Iris pigment epithelial cell (primary cell): ENCODE measurements at regions not wholly inside any gene's neighbourhood (a gene's known extent, or its start where the extent isn't known, plus 50 kb on each side); places are given as distances from the start of the nearest gene placed in this dataset.

Source experiments
- DNase-seq: peaks from one replicate; pipeline ENCODE4 v3.0.0-alpha.2; 2011; ENCODE audit warnings: low read depth

DNA sequence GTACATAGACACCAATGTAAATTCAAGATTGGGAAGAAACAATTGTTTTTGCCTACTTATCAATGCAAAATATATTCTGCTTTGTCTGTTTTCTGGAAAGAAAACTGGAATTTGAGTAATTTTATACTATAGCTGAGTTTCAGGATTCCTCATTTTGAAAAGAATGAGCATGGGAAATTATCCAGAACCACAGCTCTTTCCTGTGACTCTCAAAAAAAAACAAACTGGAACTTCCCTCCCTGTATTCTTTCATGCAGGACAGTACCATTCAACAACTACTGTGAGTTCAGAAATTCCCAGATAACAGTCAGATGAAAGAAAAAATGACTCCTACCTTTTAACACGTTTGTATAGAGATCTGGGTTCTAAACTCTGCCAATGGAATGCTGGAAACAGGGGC lies 372.4 kb downstream of the TGFB2 start:
- DNase-seq, result peak; percentile 70

DNA sequence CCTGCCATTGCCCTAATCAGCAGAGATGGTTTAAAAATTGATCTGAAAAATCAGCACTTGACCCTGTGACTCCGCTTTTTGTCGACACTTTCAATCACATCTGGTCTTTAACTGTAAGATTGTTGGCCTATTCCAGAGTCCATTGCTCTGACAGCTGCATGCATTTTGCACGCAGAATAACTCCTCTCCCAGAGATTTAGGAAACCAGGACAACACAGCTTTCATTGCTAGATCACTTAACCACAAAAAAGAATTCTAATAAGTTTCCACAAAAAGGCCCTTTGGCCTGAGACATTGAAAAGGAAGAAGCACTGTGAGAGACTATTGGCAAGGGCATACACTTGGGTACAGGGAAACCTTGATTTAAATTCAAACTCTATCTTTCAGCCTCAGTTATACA lies 373.1 kb downstream of the TGFB2 start:
- peak; percentile 47 for DNase-seq

DNA sequence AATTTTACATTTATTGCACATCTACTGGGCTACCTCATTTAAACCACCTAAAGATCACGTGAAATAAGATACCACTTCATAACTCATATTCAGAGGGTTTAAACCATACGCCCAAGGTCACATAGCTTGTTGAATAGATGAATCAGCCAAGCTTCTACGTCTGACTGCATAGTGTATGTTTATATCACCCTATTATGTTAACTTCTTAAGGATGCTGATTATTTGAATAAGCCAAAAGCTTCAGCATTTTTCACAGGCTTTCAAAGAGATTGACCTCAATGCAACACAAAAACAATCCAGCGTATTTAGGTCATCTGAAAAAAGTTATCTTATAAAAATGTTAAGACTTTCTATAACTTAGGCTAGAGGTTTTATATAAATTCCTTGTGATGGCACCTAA lies 373.8 kb downstream of the TGFB2 start:
- DNase-seq, result peak; percentile 98

GRCh38 chr1:218728898-218729565 lies 383.9 kb downstream of the TGFB2 start:
- DNase-seq, result no peak

DNA sequence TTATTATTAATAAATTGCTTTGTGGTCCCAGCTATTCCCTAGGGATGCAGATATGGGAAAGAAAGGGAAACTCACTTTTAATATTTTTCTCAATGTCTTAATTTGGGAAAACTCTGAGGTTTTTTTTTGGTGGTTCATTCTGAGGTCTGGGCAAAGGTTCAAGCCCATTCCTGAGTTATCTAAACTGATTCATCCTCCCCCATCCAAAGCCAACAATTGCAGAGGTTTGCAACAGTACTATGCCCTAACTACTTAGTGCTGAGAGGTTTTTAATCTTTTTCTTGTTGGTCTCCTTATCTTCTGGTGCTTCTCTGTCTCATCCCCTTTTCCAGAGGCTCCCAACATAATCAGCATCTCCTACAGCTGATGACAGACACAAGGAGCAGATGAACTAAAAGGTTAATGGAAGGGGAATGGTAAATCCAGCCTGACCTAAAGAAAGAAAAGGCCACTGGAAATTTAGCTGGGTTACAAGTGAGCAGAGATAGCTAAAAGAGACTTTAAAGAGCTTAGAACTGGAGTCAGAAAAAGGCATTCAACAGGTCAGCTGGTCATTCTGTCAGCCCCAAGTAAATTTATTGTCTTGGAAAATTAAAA lies 390.4 kb downstream of the TGFB2 start:
- peak; percentile 87 for DNase-seq

- peak; percentile 87 for DNase-seq
Measured at GRCh38 chr1:218739426-218739825, 394.3 kb downstream of the TGFB2 start.

GRCh38 chr1:218741852-218742251 lies 396.7 kb downstream of the TGFB2 start:
- DNase-seq, result peak; percentile 60

GRCh38 chr1:218742467-218743262 lies 397.5 kb downstream of the TGFB2 start:
- DNase-seq, result peak; percentile 27

- DNase-seq, result no peak
Measured at GRCh38 chr1:218743861-218744505, 398.8 kb downstream of the TGFB2 start.

- peak; percentile 61 for DNase-seq
Measured at GRCh38 chr1:218748071-218748470, 402.9 kb downstream of the TGFB2 start.

GRCh38 chr1:218750216-218750970 lies 405.3 kb downstream of the TGFB2 start:
- no peak for DNase-seq

DNA sequence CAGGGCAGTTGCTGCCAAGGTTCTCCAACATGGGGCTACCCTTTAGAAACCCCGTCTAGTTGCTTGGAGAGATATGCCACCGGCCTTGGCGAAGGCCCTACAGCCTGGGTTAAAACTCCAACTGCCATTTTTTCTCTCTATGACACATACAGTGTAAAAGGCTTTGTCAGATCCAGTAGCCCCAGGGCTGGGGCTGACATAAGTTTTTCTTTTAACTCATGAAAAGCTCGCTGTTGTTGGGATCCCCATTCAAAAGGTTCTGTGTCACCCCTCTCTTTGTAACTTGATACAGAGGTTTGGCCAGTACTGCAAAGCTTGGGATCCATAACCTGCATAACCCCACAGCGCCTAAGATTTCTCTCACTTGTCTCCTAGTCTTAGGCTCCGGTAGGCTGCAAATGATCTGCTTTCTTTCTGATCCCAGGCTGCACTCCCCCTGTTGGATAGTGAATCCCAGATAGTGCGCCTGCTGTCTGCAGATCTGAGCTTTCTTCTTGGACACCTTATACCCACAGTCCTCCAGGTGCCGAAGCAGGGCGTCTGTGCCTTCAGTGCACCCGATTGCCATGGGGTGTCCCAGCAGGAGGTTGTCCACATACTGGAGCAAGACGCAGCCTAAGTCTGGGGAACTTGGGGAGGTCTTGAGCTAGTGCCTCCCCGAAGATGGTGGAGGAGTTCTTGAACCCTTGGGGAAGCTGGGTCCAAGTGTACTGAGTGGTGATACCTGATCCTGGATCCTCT lies 406.2 kb downstream of the TGFB2 start:
- no peak for DNase-seq

DNA sequence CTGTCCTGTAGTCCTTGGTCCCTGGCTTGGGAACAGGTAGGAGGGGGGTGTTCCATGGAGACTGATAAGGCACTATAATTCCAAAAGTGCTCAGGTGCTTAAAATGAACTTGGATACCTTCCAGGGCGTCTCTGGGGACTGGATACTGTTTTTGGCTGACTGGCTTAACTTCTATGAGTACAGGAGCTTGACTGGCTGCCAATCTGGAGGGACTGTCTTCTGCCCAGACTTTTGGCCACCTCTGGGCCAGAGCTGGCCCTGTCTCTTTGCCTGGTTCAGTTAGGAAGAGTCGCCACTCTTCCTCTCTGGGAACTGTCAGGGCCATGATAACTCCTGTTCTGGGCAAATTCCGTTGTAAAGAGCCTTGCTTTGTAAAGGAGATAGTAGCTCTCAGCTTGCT lies 407.0 kb downstream of the TGFB2 start:
- no peak for DNase-seq

GRCh38 chr1:218754477-218754876 lies 409.3 kb downstream of the TGFB2 start:
- no peak for DNase-seq

DNA sequence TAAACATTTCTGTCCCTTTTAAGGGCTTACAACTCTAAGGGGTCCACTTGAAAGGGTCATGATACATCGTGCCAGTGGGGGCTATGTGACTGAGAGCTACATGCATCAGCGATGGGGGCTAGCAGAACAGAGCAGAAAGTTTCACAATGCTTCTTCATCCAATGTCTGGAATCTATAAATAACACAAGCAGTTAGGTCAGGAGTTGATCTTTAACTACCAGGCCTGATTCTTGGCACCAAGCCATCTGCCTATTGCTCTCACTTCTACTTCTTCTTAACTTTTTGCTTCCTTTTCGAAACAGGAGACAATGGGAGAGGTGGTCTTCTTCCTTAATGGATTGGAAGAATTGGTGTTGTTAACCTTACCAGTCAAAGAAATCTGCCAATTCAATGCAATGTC lies 410.0 kb downstream of the TGFB2 start:
- DNase-seq, result no peak

DNA sequence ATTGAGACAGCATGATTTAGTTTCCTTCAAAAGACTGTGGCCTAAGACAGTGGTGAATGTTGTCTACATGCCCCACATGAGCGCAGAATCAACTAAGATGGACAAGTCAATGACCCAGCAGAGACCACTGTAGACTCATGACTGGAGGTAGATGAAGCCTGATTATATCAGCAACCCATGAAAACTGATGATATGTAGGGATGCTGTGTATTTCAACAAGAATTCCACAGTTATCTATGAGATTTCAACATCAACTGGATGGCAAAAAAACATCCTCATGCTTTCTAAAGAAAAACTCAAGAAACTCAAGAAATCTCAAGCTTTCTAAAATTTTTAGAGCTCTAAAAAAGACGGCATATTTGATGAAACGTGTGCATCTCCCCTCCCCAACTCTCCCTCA lies 413.9 kb upstream of the LYPLAL1 start:
- DNase-seq, result peak; percentile 46

GRCh38 chr1:218760601-218761570 lies 412.8 kb upstream of the LYPLAL1 start:
- peak; percentile 92 for DNase-seq

- no peak for DNase-seq
Measured at GRCh38 chr1:218763538-218763937, 410.1 kb upstream of the LYPLAL1 start.

DNA sequence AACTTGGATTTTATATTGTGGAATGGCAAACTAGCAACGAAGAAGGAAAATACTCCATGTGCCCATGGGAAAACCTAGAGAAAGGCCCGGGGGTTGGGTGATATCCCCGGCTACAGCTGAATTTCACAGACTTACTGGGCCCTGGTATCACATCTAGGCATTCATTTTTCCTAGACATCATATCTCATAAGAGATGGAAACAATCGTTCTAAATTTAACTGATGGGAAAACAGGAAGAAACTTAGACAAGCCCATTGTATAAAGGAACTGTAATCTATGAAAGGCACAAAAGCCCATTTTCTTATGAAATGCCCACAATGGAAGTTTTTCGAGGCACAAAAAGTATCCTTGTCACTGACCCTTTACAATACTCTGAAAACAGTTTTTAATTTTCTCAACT lies 407.9 kb upstream of the LYPLAL1 start:
- DNase-seq, result no peak

- DNase-seq, result no peak
Measured at GRCh38 chr1:218771931-218772330, 401.7 kb upstream of the LYPLAL1 start.
